GM21390 (cell line): ENCODE measurements at regions not wholly inside any gene's neighbourhood (a gene's known extent, or its start where the extent isn't known, plus 50 kb on each side); places are given as distances from the start of the nearest gene placed in this dataset.
A peak's percentile ranks its signal among the peaks of the same experiment; 100 is the strongest.
"Not testable (repeated sequence)": the region's sequence is repeated elsewhere in the genome, so short reads cannot be mapped to it uniquely, and the experiment has no call there.

Source experiments
- ATAC-seq: cut with Tn5 transposase; IDR thresholded peaks from one replicate; pipeline ENCODE4 v1.9.1; 2021; ENCODE audit not compliant: unreplicated experiment

GRCh38 chr2:111552625-111553024 is 331.4 kb downstream of the ANAPC1 start:
- not testable (repeated sequence) for ATAC-seq

DNA sequence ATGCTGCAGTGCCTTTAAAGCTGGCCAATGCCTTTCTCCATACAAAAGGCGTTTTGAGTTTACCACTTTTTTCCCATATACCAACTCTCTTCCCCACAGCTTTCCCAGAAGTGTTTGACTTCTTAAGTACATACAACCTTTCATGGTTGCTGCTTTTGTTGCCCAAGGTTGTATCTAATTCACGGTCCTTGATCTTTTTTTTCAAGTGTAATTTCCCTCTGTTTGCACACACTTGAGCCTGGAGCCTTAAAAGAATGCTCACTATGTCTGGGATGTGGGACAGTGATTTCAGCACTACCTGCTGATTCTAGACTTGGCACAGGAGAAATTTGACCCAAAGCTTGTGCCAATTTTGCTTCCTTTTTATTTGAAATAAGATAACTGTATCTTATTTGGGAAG is 324.7 kb downstream of the ANAPC1 start:
- not testable (repeated sequence) for ATAC-seq

- ATAC-seq: not testable (repeated sequence)
Observed at GRCh38 chr2:111559814-111560213, 324.2 kb downstream of the ANAPC1 start.

GRCh38 chr2:111566068-111566467 is 317.9 kb downstream of the ANAPC1 start:
- not testable (repeated sequence) for ATAC-seq

GRCh38 chr2:111567233-111567632 is 316.8 kb downstream of the ANAPC1 start:
- not testable (repeated sequence) for ATAC-seq

GRCh38 chr2:111569356-111570199 is 314.4 kb downstream of the ANAPC1 start:
- not testable (repeated sequence) for ATAC-seq

GRCh38 chr2:111570300-111571114 is 313.5 kb downstream of the ANAPC1 start:
- peak; percentile 78 for ATAC-seq

- not testable (repeated sequence) for ATAC-seq
Observed at GRCh38 chr2:111574803-111575202, 309.2 kb downstream of the ANAPC1 start.

GRCh38 chr2:111577154-111577885 is 306.7 kb downstream of the ANAPC1 start:
- not testable (repeated sequence) for ATAC-seq

DNA sequence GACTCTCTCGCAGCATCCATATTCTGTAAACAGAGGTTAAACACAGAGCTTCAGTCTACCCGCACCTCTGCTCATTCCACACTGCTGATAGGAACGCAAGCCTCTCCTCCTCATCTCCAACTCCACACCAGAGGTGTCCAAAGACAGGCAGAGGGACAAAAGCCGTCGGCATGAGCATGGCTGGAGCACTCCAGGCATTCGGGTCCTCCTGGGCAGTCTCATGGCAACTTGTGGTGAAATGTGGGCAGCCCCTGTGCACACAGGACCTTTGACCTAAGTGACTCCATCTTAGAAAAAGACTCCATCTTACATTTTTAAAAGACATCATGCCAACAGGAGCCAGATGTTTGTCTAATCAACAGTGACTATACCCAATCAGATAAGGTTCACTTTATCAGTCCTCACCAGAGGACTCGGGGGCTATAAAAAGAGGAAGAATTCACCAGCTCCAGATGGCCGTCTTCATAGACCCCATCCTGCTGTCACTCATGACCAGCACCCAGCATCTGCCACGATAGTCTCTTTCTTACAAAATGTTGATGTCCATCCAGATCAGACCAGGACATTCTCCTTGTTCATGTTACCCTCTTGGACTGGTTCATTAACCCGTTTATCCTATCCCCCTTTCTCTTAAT is 304.4 kb downstream of the ANAPC1 start:
- not testable (repeated sequence) for ATAC-seq

- not testable (repeated sequence) for ATAC-seq
Observed at GRCh38 chr2:111580616-111581015, 303.4 kb downstream of the ANAPC1 start.

GRCh38 chr2:111582090-111582489 is 301.9 kb downstream of the ANAPC1 start:
- not testable (repeated sequence) for ATAC-seq

GRCh38 chr2:111583480-111583879 is 300.5 kb downstream of the ANAPC1 start:
- ATAC-seq: not testable (repeated sequence)

GRCh38 chr2:111584540-111584939 is 299.5 kb downstream of the ANAPC1 start:
- not testable (repeated sequence) for ATAC-seq

GRCh38 chr2:111584950-111585349 is 299.0 kb downstream of the ANAPC1 start:
- not testable (repeated sequence) for ATAC-seq

DNA sequence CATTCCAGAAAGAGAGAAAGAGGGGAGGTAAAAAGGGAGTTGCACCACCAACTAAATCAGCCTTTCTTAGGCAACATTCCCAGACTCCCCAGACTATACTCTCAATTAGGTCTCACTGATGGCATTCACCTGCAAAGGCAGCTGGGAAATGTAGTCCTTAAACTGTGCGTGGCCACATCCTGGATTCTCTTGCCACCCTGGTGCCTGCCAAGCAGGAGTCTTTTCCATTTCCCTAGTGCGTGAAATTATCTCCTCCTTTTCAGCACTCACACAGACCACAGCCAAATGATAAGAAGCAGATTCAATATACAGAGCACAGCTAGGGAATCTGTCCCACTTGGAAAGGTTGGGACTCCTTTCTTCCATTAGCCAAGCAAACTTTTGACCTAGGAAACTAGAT is 298.0 kb downstream of the ANAPC1 start:
- not testable (repeated sequence) for ATAC-seq

- not testable (repeated sequence) for ATAC-seq
Observed at GRCh38 chr2:111595072-111595471, 288.9 kb downstream of the ANAPC1 start.

DNA sequence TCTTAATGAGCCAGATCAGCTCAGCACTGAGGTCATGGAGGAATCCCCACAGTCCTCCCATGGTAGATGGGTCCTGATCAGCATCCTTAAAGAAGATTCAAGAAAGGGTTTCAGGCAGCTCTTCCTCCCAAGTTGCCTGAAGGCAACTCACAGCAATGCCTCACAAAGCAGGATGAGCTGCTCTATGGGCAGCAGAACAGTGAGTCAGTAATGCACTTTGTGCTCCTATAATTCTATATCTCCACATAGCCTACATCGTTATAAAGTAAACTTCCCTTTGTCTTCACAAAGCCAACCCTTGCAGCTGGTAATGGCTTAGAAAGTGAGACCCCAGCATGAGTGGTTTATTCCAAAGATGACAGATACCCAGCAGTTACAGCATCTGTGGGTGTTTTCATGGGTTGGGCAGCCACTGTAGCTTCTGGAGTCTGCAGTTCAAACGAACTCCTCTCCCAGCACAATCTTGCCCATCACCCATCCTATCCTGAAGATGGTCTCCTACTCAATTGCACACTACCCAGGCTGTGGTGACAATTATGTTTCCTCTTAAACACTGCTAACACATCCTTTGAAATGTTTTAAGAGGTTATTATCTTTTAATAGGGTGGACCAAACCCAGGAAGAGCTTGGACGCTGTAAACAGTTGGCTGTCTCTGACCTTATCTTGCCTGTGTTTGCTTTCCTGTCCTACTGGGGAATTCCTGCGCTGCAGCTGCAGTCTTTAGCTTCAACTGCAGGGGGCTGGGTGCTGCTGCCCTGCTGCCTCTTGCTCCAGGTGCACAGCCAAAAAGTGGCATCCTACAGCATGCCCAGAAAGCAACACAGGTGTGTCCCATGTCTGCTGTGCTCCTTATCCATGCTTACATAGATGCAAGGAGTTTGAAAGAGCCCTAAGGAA is 286.9 kb downstream of the ANAPC1 start:
- ATAC-seq: not testable (repeated sequence)

DNA sequence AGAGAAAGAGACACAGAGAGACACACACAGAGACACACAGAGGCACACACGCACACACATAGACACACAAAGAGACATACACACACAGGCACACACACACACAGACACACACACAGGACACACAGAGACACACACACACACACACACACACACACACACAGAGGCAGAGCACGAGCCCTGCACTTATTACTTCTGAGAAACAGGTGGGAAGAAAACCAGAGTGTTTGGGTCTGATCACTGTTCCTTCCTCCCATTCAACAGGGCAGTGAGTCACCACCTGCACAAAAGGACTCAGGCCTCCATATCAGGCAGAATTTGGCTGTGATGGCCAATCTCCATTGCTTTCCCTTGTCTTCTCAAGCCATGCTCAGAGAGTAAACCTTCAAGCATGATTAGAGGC is 285.0 kb downstream of the ANAPC1 start:
- ATAC-seq: not testable (repeated sequence)
